ENCODE measurements at regions not wholly inside any gene's neighbourhood (a gene's known extent, or its start where the extent isn't known, plus 50 kb on each side); places are given as distances from the start of the nearest gene placed in this dataset.

DNA sequence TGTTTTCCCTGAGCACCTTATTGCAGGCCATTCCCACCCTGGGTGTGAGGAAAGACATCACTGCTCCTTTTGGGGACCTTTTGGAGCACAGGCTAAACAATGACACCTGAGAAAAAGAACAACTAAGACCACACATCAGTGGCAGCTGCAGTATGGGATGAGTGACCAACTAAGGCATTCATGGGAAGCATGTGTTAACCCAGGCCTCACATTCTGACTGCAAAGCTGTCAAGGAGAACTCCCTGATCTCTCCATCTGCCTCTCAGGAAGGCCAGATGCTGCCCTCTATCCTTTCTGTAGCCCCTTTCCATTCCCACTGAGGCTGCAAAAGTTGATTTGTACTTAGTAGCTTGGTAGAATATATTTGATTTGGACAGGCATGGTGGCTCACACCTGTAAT is 130.5 kb upstream of the FOXN2 start:
- Mint-ChIP-seq H3K9me3 (ENCODE audit: low read depth) (no peaks in the 10 kb centered on the region), H3K36me3 (ENCODE audit: insufficient read depth) (no peaks in the 10 kb centered on the region), H3K27ac (no peak overlapping the region), H3K27me3 (no peaks in the 10 kb centered on the region), H3K4me3 (ENCODE audit: low read depth) (no peak overlapping the region), H3K4me1 (ENCODE audit: low read depth) (peaks cover 3% of the 10 kb centered on the region)
- TF ChIP-seq, protein P1, sequence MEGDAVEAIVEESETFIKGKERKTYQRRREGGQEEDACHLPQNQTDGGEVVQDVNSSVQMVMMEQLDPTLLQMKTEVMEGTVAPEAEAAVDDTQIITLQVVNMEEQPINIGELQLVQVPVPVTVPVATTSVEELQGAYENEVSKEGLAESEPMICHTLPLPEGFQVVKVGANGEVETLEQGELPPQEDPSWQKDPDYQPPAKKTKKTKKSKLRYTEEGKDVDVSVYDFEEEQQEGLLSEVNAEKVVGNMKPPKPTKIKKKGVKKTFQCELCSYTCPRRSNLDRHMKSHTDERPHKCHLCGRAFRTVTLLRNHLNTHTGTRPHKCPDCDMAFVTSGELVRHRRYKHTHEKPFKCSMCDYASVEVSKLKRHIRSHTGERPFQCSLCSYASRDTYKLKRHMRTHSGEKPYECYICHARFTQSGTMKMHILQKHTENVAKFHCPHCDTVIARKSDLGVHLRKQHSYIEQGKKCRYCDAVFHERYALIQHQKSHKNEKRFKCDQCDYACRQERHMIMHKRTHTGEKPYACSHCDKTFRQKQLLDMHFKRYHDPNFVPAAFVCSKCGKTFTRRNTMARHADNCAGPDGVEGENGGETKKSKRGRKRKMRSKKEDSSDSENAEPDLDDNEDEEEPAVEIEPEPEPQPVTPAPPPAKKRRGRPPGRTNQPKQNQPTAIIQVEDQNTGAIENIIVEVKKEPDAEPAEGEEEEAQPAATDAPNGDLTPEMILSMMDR (IDR thresholded peaks at IDR 0.05; ENCODE audit: unreplicated experiment), result no peak
- no peak for DNase-seq (ENCODE audit: low spot score, unreplicated experiment)

DNA sequence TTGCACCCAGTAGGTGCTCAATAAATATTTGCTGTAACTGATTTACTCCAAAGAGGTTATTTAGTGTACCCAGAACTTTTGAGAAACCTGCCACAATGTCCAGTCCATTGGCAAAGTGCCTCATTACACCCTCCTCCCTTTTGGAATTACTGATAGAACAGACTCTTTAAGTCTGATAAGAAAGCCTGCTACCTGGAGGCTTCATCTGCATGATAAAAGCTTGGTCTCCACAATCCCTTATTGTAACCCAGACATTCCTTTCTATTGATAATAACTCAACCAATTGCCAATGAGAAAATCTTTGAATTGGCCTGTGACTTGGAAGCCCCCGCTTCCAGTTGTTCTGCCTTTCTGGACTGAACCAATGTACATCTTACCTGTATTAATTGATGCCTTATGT is 127.0 kb upstream of the FOXN2 start:
- H3K4me3 Mint-ChIP-seq (ENCODE audit: low read depth), result no peak overlapping the region
- no peaks in the 10 kb centered on the region for H3K27me3 Mint-ChIP-seq
- TF ChIP-seq, protein P1 (IDR thresholded peaks at IDR 0.05; ENCODE audit: unreplicated experiment), result no peak
- DNase-seq (ENCODE audit: low spot score, unreplicated experiment), result no peak
- H3K27ac Mint-ChIP-seq, result no peak overlapping the region
- no peaks in the 10 kb centered on the region for H3K36me3 Mint-ChIP-seq (ENCODE audit: insufficient read depth)
- H3K4me1 Mint-ChIP-seq (ENCODE audit: low read depth), result peaks cover 3% of the 10 kb centered on the region
- no peaks in the 10 kb centered on the region for H3K9me3 Mint-ChIP-seq (ENCODE audit: low read depth)

DNA sequence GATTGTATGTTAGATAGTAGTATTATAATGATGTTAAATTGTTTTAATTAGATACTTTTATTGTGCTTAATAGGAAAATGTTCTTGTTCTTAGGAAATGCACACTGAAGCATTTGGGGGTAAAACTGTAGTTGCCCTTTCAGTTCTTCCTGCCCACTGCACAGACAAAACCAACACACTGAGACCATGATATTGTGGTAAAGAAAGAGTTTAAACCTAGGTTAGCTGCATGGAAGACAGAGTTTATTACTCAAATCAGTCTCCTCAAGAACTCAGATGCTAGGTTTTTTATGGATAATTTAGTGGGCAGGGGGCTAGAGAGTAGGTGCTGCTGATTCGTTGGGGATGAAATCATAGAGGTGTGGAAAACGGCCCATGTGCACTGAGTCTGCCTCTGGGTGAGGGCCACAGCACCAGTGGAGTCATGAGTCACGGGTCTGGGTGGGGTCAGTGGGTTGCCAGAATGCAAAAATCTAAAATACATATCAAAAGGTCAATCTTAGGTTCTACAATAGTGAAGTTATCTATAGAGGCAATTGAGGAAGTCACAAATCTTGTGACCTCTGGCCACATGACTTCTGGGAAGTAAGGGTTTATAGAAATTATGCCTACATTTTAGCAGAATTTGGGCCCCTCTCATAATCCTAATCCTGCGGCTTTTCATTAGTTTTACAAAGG is 124.8 kb upstream of the FOXN2 start:
- Mint-ChIP-seq H3K9me3 (ENCODE audit: low read depth) (no peaks in the 10 kb centered on the region), H3K4me1 (ENCODE audit: low read depth) (peaks cover 3% of the 10 kb centered on the region), H3K36me3 (ENCODE audit: insufficient read depth) (no peaks in the 10 kb centered on the region), H3K4me3 (ENCODE audit: low read depth) (no peak overlapping the region), H3K27ac (no peak overlapping the region), H3K27me3 (no peaks in the 10 kb centered on the region)
- TF ChIP-seq, protein P1 (IDR thresholded peaks at IDR 0.05; ENCODE audit: unreplicated experiment), result no peak
- DNase-seq (ENCODE audit: low spot score, unreplicated experiment), result no peak

DNA sequence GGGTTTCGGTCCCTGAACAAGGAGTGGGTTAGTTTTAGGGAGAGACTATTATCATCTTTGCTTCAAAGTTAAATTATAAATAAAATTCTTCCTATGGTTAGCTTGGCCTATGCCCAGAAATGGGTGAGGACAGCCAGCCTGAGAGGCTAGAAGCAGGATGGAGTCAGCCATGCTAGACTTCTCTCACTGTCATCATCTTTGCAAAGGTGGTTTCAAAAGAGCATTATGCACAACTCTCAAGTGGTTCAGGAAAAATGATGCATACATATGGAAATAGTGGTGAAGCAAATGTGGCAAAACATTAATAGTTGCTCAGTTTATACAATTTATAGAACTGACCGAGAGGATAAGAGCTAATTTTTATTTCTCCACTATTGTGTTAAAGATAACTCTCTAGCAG is 124.3 kb upstream of the FOXN2 start:
- TF ChIP-seq, protein P1 (IDR thresholded peaks at IDR 0.05; ENCODE audit: unreplicated experiment), result no peak
- DNase-seq (ENCODE audit: low spot score, unreplicated experiment), result no peak
- Mint-ChIP-seq H3K4me3 (ENCODE audit: low read depth) (no peak overlapping the region), H3K27ac (no peak overlapping the region), H3K9me3 (ENCODE audit: low read depth) (no peaks in the 10 kb centered on the region), H3K27me3 (no peaks in the 10 kb centered on the region), H3K36me3 (ENCODE audit: insufficient read depth) (no peaks in the 10 kb centered on the region), H3K4me1 (ENCODE audit: low read depth) (no peaks in the 10 kb centered on the region)

DNA sequence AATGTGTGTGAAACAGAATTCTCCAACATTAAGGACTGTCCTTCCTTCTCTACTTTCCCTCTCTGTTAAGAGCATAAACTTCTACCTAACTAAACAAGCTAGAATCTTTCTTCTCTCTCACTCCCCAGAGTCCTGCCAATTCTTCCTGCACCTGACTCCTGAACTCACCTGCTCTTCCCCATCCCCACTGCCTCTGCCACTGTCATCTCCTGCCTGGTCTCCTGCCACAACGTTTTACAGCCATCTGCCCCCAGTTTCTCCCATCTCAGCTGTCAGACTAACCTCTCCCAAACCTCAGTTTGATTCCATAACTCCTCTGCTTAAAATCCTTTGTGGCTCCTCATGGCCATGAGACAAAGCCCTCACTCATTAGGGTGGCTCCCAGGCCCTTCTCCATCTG is 119.8 kb upstream of the FOXN2 start:
- no peaks in the 10 kb centered on the region for H3K27me3 Mint-ChIP-seq
- no peaks in the 10 kb centered on the region for H3K9me3 Mint-ChIP-seq (ENCODE audit: low read depth)
- DNase-seq (ENCODE audit: low spot score, unreplicated experiment), result no peak
- H3K27ac Mint-ChIP-seq, result peak overlapping the region; percentile 6
- TF ChIP-seq, protein P1 (IDR thresholded peaks at IDR 0.05; ENCODE audit: unreplicated experiment), result no peak
- H3K4me1 Mint-ChIP-seq (ENCODE audit: low read depth), result peaks cover 4% of the 10 kb centered on the region
- H3K4me3 Mint-ChIP-seq (ENCODE audit: low read depth), result no peak overlapping the region
- no peaks in the 10 kb centered on the region for H3K36me3 Mint-ChIP-seq (ENCODE audit: insufficient read depth)
